ENCODE measurements at regions not wholly inside any gene's neighbourhood (a gene's known extent, or its start where the extent isn't known, plus 50 kb on each side); places are given as distances from the start of the nearest gene placed in this dataset.

- Histone ChIP-seq H3K27me3 (ENCODE audit: control insufficient read depth in 2 of 2, insufficient read depth in 2 of 2, low read length in 2 of 2) (no peaks in the 10 kb centered on the region), H3K27ac (ENCODE audit: low read depth in 2 of 2, low read length in 2 of 2) (no peak overlapping the region), H3K9me3 (ENCODE audit: control insufficient read depth in 2 of 2, low read length in 2 of 2) (peaks cover 8 to 50% of the 10 kb centered on the region in 2 donors), H3K4me1 (ENCODE audit: control insufficient read depth in 2 of 2, insufficient read depth in 2 of 2, low read length in 2 of 2) (no peaks in the 10 kb centered on the region), H3K36me3 (ENCODE audit: control insufficient read depth in 2 of 2, insufficient read depth in 2 of 2, low read length in 2 of 2) (no peaks in the 10 kb centered on the region), H3K4me3 (ENCODE audit: low read length in 2 of 2) (no peak overlapping the region), H3K9ac (ENCODE audit: low read depth in 1 of 2, low read length in 2 of 2) (no peak overlapping the region)
Observed at GRCh38 chr22:10780281-10780680, 4747.7 kb upstream of the OR11H1 start.

- Histone ChIP-seq H3K4me3 (ENCODE audit: low read length in 2 of 2) (no peak overlapping the region), H3K9ac (ENCODE audit: low read depth in 1 of 2, low read length in 2 of 2) (no peak overlapping the region), H3K27me3 (ENCODE audit: control insufficient read depth in 2 of 2, insufficient read depth in 2 of 2, low read length in 2 of 2) (no peaks in the 10 kb centered on the region), H3K36me3 (ENCODE audit: control insufficient read depth in 2 of 2, insufficient read depth in 2 of 2, low read length in 2 of 2) (no peaks in the 10 kb centered on the region), H3K27ac (ENCODE audit: low read depth in 2 of 2, low read length in 2 of 2) (no peak overlapping the region), H3K9me3 (ENCODE audit: control insufficient read depth in 2 of 2, low read length in 2 of 2) (peaks cover 8 to 42% of the 10 kb centered on the region in 2 donors), H3K4me1 (ENCODE audit: control insufficient read depth in 2 of 2, insufficient read depth in 2 of 2, low read length in 2 of 2) (no peaks in the 10 kb centered on the region)
Observed at GRCh38 chr22:10781571-10782403, 4746.2 kb upstream of the OR11H1 start.
